Ovary (tissue), 3 donors: ENCODE measurements at regions not wholly inside any gene's neighbourhood (a gene's known extent, or its start where the extent isn't known, plus 50 kb on each side); places are given as distances from the start of the nearest gene placed in this dataset.

Experiments used
- CTCF ChIP-seq, 3 donors: fragments of 450-650 bp in 2 of 3; fragments of 200-600 bp in 1 of 3; IDR thresholded peaks; one replicate each; pipeline versions ENCODE4 v1.5.1 to v1.8.0; 2016 to 2022; ENCODE audit warnings: antibody characterized with exemption in 3 of 3, mild to moderate bottlenecking in 1 of 3
- EP300 ChIP-seq: sonication (generic); formaldehyde crosslinking; IDR thresholded peaks from one replicate; pipeline ENCODE4 v1.6.1; 2017; ENCODE audit warnings: antibody characterized with exemption
- POLR2A ChIP-seq: fragments of 450-650 bp; IDR thresholded peaks from one replicate; pipeline ENCODE4 v1.6.1; 2017; ENCODE audit warnings: antibody characterized with exemption, mild to moderate bottlenecking, moderate library complexity
- donor health status: DM: no; HTN: no; CAD: no.

- TF ChIP-seq CTCF (IDR thresholded peaks at IDR 0.05) (no peak), POLR2A (no peak), EP300 (no peak)
These were observed 635.1 kb downstream of the EPHA3 start for GRCh38 chr3:89742546-89742945.
